PC-9 (cell line): ENCODE measurements at regions not wholly inside any gene's neighbourhood (a gene's known extent, or its start where the extent isn't known, plus 50 kb on each side); places are given as distances from the start of the nearest gene placed in this dataset.

ENCODE experiments used
- CTCF ChIP-seq: fragments of 200-600 bp; sonication (generic); conservative IDR thresholded peaks from 2 replicates; pipeline ENCODE4 v1.6.1; 2017; ENCODE audit warnings: mixed run types, antibody characterized with exemption, mild to moderate bottlenecking, moderate library complexity
- EZH2 ChIP-seq: fragments of 200-600 bp; sonication (generic); IDR thresholded peaks from 2 replicates; pipeline ENCODE4 v1.8.0; 2017; ENCODE audit warnings: antibody characterized with exemption, low read depth

- no peak for TF ChIP-seq CTCF
- TF ChIP-seq EZH2: no peak
These were observed 128.3 kb upstream of the CADM2 start for GRCh38 chr3:84830476-84830875.
